ENCODE measurements at regions not wholly inside any gene's neighbourhood (a gene's known extent, or its start where the extent isn't known, plus 50 kb on each side); places are given as distances from the start of the nearest gene placed in this dataset.

DNA sequence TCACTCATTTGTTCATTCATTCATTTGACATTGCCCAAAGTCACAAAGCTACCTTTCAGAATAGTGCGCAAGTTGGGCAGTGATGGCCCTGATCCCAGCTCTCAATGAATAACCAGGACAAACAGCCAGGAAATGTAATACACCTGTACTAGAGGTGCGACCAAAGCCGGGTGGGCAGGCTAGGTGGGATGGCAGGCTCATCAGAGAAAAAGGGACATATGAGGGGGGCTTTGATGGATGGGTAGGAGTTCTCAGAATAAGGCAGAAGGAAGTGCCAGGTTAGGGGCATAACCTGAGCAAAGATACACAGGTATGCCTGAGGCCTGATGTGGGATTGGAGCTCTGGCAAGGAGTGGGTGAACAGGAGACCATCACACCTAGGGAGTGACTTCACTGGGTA is 53.4 kb upstream of the SMAD6 start:
- TF ChIP-seq, protein P1, sequence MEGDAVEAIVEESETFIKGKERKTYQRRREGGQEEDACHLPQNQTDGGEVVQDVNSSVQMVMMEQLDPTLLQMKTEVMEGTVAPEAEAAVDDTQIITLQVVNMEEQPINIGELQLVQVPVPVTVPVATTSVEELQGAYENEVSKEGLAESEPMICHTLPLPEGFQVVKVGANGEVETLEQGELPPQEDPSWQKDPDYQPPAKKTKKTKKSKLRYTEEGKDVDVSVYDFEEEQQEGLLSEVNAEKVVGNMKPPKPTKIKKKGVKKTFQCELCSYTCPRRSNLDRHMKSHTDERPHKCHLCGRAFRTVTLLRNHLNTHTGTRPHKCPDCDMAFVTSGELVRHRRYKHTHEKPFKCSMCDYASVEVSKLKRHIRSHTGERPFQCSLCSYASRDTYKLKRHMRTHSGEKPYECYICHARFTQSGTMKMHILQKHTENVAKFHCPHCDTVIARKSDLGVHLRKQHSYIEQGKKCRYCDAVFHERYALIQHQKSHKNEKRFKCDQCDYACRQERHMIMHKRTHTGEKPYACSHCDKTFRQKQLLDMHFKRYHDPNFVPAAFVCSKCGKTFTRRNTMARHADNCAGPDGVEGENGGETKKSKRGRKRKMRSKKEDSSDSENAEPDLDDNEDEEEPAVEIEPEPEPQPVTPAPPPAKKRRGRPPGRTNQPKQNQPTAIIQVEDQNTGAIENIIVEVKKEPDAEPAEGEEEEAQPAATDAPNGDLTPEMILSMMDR (IDR thresholded peaks at IDR 0.05), result no peak
- TF ChIP-seq POLR2A (IDR thresholded peaks at IDR 0.05), result no peak

Measured in testis (tissue), 2 donors.